NCI-H2171 treated with DMSO at 0.1 percent for 48 hours (cell line): ENCODE measurements at regions not wholly inside any gene's neighbourhood (a gene's known extent, or its start where the extent isn't known, plus 50 kb on each side); places are given as distances from the start of the nearest gene placed in this dataset.
"Not testable (repeated sequence)": the region's sequence is repeated elsewhere in the genome, so short reads cannot be mapped to it uniquely, and the experiment has no call there.

Experiments
- DNase-seq: peaks from one replicate; lab custom pipeline; 2025; lab: John Stamatoyannopoulos, UW

DNA sequence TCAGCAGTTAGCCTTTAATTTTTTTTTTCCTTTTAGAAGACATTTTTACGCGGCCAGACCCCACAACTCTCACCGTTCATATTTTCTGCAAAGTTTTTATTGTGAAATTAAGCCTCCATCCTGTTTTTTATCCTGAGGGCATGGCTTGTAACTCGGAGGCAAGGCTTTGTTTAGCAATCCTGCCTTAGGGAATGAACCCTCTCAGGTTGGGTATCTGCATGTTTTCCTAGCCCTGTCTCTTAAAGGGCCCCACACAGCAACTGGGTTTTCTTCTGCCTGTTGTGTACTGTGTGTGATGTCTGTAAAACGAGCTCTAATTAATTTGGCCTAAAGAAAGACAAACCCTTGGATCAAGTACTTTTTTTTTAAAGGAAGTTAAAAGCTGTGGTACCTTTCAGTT lies 130.2 kb upstream of the COBL start:
- DNase-seq: no peak

DNA sequence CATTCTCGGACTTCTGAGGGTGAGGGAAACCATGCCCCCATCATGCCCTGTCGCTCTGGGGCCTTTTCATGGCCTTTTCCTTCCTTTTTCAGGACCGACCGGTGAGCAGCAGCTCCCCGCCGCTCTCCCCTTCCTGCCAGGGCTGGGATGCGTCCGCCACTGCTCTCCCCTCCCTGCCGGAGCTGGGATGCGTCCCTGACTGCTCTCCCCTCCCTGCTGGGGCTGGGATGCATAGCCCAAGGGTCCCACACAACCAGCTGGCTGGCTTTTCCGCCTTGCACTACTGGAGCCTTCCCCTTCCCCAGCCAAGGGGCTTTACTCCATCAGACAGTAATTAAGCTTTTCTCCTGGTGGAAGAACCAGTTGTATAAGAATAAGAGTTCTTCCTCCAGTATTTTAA lies 129.7 kb upstream of the COBL start:
- no peak for DNase-seq

DNA sequence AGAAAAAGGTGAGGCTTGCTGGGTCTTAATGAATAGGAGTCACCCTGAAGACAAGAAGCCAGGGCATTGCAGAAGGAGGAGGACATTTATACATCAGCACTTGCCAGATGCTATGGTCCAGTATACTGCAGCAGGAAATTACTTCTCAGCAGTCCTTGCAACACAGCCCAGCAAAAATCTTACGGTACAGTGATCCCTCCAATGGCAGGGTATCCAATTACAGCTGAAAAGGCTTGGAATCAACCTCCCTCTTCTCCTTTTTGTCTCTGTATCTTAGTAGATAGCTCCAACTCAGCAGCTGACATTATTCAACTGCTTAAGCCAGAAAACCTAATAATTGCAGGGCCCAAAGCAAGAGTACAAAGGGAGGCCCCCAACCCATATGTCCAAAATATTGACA lies 128.3 kb upstream of the COBL start:
- peak; percentile 19 for DNase-seq

DNA sequence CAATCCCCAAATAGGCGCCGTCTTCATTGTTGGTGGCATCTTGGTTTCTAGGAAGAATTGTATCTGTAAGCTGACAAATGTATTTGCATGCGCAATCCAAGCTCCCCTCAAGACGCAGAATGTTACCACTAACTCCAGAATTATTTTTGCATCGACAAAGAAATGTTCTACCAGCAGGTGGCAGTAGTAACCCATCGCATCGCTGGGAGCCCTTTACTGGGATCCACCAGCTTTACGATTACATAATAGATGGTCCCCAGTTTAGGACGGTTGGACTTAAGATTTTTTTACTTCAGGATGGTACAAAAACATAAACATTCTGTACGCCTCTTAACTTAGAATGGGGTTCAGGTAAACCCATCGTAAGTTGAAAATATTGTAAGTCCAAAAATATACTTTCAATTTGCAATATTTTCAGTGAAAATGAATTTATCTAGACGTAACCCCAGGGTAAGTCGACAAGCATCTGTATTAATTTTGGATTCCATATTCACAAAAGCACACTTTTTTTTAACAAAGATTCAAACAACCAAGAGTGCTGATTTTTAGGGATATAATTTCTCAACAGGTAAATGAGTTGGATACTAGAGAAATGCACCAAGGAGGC lies 114.0 kb upstream of the COBL start:
- peak; percentile 48 for DNase-seq

DNA sequence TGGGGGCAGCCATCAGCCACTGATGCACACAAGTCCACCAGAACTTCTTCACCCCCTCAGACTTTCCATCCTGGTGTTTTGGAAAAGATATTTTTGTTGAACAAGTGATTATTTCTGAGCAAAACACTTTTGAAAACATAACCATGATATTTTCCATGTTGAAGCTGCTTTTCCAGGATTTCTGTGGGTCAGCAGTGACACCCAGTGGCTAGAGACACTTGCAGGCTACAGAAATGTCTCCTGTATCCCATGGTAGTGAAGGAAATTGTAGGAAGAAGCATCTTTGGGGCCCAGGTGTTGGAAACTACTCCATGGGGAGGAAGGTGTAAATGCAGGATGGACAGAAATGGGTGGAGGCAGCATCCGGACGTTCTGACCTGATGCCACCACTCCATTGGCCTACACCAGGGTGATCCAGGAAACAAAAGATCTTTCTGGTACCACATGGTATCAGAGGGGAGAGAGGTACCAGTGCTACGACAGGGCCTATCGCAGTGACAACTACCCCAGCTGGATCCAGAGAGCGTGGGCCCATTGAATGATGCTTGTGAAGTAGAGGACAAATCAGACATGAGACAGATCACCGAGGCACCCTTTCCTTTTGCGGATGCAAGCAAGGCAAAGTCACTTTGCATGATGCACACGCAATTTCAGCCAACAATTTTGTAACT lies 111.7 kb upstream of the COBL start:
- peak; percentile 7 for DNase-seq

DNA sequence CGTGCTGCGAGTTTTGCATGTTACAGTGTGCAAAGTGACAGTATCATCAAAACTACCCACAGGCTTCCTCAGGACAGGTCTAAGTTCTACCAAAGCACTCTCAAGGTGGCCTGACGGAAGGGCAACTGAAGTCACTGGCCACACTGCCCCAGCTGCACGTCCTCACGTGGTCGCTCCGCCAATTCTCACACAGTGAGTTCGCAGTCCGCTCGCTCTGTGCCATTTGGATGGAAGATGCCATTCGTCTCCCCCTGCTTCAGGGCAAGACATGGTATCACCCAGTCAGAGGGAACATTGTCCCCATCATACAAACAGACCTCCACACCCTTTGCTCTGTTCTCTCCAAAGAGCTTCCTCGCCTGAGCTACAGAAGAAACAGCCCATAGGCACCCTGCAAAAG lies 109.6 kb upstream of the COBL start:
- DNase-seq: no peak

DNA sequence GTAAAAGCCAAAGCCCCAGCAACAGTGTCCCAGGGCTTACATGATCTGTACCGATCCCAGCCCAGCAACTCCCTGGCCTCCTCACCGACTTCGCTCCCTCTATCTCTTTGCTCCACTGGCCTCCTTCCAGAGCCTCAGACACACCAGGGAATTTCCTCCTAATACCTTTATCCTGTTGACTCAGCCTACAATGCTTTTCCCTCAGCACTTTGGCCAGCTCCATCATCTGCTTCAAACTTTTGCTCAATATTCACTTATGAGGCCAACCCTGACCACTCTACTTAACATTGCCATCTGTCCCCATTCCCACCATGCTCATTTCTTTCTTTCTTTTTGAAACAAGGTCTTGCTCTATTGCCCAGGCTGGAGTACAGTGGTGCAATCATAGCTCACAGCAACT lies 93.3 kb upstream of the COBL start:
- DNase-seq: not testable (repeated sequence)

DNA sequence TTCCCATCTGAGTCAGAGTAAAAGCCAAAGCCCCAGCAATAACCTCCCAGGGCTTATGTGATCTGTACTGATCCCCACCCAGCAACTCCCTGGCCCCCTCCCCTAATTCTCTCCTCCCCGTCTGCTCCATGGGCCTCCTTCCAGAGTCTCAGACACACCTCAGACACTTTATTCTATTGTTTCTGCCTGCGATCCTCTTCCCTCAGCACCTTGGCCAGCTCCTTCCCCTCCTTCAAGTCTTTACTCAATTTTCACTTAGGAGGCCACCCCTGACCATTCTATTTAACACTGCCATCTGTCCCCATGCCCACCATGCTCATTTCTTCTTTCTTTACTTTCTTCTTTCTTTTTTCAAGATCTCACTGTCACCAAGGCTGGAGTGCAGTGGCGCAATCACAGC lies 81.0 kb upstream of the COBL start:
- not testable (repeated sequence) for DNase-seq

DNA sequence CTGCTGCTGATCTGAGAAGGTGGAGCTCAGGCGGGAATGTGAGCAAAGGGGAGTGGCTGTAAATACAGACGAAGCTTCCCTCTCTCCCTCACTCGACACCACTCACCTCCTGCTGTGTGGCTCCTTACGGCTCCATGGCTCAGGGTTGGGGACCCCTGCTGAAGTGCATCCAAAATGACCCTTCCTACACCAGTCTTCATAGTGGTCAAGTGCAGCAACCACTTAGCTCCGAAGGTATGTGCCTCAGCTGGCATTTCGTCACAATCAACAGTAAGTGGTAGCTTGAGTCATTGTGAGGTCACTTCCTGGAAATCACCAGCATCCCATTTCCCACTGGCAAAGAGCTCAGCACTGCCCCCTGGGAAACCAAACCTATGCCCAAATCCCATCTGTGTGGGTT lies 76.4 kb upstream of the COBL start:
- DNase-seq: not testable (repeated sequence)

DNA sequence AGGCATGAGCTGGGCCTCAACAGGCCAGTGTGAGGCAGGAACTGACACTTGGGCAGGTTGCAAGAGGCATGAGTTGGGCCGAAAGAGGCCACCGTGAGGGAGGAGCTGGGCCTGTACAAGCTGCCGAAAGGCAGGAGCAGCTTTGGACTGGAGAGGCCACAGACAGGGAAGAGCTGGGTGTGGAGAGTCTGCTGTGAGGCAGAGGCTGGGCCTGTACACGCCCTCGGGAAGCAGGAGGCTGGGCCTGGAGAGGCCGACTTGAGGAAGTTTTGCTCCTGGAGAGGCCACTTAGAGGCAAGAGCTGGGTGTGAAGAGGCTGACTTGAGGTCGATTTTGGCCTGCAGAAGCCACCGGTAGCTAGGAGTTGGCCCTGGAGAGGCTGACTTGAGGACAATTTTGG lies 73.3 kb upstream of the COBL start:
- DNase-seq: not testable (repeated sequence)

DNA sequence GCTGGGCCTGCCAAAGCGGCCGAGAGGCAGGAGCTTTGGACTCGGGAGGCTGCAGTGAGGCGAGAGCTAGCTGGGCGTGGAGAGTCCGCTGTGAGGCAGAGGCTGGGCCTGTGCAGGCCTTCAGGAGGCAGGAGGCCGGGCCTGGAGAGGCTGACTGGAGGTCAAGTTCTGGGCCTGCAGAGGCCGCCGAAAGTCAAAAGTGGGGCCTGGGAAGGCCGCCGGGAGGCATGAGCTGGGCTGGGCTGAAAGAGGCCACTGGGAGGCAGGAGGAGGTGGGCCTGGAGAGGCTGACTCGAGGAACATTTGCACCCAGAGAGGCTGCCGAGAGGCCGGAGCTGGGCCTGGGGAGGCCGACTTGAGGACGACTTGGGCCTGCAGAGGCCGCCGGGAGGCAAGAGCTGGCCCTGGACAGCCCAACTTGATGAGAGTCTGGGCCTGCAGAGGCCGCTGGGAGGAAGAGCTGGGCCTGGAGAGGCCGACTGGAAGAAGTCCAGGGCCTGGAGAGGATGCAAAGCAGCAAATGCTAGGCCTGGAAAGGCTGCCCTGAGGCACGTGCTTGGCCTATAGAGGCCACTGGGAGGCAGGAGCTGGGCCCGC lies 72.7 kb upstream of the COBL start:
- not testable (repeated sequence) for DNase-seq

DNA sequence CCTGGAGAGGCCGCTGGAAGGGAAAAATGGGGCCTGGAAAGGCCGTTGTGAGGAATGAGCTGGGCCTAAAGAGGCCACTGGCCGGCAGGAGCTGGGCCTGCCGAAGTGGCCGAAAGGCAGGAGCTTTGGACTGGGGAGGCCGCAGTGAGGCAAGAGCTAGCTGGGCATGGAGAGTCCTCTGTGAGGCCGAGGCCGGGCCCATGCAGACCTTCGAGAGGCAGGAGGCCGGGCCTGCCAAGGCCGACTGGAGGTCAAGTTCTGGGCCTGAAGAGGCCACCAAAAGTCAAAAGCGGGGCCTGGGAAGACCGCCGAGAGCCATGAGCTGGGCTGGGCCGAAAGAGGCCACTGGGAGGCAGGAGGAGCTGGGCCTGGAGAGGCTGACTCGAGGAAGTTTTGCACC lies 71.6 kb upstream of the COBL start:
- not testable (repeated sequence) for DNase-seq

DNA sequence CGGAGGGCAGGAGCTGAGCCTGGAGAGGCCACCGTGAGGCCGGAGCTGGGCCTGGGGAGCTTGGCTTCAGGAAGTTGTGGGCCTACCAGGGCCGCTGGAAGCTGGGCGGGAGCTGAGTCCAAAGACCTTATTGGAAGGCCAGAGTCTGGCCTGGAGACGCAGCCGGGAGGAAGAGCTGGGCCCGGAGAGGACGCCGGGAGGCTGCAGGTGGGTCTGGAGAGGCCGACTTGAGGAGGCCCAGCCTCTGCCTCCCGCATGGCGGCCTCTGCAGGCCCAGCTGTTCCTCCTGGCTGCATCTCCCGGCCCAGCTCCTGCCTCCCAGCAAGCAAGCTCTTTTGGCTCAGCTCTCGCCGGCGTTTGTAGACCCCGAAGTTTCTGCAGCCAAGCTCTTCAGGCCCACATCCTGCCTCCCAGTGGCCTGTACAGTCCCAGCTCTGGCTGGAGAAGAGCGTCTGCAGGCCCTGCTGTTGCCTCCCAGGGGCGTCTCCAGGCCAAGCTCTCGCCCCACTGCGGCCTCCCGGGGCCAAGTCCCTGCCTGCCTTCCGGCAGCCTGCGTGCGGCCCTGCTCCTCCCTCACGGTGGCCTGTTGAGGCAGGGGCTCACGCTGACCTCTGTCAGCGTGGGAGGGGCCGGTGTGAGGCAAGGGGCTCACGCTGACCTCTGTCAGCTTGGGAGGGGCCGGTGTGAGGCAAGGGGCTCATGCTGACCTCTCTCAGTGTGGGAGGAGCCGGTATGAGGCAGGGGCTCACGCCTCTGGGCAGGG lies 70.4 kb upstream of the COBL start:
- DNase-seq: not testable (repeated sequence)

DNA sequence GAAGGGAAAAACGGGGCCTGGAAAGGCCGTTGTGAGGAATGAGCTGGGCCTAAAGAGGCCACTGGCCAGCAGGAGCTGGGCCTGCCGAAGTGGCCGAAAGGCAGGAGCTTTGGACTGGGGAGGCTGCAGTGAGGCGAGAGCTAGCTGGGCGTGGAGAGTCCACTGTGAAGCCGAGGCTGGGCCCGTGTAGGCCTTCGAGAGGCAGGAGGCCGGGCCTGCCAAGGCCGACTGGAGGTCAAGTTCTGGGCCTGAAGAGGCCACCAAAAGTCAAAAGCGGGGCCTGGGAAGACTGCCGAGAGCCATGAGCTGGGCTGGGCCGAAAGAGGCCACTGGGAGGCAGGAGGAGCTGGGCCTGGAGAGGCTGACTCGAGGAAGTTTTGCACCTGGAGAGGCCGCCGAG lies 69.6 kb upstream of the COBL start:
- not testable (repeated sequence) for DNase-seq

DNA sequence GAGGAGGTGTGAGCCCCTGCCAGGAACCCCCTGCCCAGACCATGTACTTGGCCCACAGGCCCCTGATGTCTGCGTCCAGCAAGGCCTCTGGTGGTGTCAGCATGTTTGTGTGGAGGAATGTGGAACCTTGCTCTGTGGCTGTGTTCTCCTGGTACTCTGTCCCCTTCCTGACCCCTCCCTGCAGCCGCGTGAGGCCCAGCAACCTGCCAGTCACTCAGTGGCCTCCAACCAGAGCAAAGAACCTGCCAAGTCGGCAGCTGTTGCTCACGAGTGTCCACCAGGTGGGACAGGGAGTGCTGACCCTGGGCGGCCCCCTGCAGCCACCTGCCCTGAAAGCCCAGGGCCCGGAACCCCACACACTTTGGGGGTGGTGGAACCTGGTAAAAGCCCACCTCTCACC lies 65.6 kb upstream of the COBL start:
- DNase-seq: not testable (repeated sequence)

DNA sequence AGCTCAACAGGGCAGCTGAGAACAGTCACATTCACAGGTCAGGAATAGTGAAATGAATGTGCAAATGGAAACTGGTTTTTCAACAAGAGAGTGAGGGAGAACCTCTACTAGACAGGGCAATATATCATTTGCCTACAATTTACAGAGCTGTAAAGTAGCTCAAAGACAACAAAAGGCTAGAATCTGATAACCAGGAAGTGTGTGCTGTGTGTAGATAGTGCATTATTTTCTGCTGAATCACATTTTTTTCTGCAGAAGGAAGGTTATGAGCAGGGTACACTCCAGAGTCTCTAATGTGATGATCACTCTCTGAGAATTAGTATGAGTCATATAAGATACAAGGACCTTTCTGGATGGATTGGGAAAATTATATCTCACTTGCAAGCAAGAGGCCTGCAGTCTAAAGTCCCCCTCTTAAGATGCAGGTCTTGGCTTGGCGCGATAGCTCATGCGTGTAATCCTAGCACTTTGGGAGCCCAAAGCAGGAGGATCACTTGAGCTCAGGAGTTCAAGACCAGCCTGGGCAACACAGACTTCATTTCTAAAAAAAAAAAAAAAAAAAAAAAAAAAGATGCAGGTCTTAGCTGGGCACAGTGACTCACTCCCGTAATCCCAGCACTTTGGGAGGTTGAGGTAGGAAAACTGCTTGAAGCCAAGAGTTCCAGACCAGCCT lies 59.9 kb upstream of the COBL start:
- DNase-seq: no peak

DNA sequence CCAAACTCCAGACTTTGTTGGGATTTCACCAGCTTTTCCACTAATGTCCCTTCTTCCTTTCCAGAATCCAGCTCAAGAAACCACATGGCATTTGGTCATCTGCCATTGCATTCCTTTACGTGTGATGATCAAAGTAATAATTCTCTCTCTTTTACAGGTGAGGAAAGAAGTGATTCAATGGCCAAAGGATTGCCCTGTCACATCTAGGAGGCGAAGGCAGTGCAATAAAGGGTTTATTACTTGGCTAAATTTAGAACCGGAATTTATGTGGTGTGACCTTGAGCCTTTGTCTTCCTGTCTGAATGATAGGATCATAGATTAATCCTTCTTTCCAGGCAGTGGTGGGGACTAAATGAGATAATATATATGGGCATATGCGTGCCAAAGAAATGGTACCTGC lies 58.3 kb upstream of the COBL start:
- DNase-seq: no peak

DNA sequence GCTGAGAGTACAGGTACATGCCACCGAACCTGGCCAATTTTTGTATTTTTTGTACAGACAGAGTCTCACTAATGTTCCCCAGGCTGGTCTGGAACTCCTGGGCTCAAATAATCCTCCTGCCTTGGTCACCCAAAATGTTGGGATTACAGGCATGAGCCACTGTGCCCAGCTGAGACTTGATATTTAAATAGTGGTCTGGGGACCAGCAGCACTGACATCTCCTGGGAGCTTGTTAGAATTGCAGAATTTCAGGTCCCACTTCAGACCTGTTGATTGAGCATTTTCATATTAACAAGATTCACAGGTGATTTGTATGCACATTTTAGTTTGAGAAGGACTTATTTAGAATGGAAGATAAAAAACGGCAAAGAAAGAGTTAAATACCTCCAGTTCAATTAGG lies 57.0 kb upstream of the COBL start:
- not testable (repeated sequence) for DNase-seq

DNA sequence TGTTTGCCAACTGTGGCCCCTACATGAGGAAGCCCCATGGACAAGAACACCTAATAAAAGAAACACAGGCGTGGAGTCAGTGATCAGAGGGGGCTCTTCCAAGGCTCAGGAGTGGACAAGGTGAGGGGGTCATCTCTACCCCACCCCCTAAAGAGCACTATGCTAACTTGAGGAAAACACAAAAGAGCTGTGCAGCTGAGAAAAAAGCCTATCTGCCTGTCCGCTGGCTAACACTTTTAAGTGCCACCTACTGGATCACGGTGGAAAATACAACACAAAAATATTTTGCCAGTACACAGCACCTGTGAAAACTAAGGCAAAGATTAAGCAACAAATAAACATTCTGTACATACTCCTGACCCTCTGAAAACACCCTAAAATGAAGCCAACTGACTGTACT lies 53.1 kb upstream of the COBL start:
- DNase-seq: peak; percentile 13

DNA sequence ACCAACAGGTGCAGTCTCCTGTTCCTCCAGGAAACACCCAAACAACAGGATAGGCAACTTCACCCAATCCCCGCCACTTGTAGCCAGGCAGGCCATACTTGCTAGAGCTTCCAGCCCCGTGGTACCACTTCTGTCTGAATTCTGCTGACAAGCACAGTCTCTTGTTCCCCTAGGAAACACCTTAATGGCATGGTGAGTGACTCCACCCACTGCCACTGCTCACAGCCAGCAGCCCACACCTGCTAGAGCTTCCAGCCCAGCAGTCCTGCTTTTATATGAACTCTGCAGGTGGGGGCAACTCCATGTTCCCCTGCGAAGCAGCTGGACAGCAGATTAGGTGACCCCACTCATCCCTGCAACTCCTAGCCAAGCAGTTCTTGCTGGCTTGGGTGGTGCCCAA lies 52.6 kb upstream of the COBL start:
- not testable (repeated sequence) for DNase-seq

DNA sequence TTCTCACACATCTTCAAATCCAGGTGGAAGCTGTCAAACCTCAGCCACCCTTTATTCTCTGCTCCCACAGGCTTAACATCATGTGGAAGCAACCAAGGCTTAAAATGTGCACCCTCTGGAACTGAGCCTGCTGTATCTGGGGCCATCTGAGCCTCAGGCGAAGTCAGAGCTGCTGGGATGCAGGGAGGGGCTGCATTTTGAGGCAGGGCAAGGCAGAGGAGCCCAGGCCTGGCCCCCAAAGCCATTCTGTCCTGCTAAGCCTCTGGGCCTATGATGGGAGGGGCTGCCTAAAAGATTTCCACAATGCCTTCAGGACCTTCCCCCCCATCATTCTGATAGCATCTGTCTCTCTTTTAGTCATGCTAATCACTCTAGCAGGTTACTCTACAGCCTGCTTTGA lies 51.7 kb upstream of the COBL start:
- DNase-seq: no peak

DNA sequence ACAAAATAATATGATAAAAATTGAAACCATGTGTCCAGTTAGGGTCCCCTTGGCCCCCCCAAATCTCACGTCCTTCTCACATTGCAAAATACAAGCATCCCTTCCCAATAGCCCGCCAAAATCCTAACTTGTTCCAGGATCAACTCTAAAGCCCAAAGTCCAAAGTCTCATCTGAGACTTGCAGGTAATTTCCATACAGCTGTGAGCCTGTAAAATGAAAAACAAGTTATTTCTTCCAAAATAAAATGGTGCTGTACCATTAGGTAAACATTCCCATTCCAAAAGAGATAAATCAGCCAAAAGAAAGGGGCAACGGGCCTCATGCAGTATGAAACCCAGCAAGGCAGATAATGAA lies 51.0 kb upstream of the COBL start:
- DNase-seq: no peak
